HG02938 (cell line): ENCODE measurements at regions not wholly inside any gene's neighbourhood (a gene's known extent, or its start where the extent isn't known, plus 50 kb on each side); places are given as distances from the start of the nearest gene placed in this dataset.
A peak's percentile ranks its signal among the peaks of the same experiment; 100 is the strongest.

ENCODE experiments used
- ATAC-seq: cut with Tn5 transposase; IDR thresholded peaks from one replicate; pipeline ENCODE4 v1.9.1; 2021; ENCODE audit warnings: mild to moderate bottlenecking, moderate library complexity; ENCODE audit not compliant: unreplicated experiment

DNA sequence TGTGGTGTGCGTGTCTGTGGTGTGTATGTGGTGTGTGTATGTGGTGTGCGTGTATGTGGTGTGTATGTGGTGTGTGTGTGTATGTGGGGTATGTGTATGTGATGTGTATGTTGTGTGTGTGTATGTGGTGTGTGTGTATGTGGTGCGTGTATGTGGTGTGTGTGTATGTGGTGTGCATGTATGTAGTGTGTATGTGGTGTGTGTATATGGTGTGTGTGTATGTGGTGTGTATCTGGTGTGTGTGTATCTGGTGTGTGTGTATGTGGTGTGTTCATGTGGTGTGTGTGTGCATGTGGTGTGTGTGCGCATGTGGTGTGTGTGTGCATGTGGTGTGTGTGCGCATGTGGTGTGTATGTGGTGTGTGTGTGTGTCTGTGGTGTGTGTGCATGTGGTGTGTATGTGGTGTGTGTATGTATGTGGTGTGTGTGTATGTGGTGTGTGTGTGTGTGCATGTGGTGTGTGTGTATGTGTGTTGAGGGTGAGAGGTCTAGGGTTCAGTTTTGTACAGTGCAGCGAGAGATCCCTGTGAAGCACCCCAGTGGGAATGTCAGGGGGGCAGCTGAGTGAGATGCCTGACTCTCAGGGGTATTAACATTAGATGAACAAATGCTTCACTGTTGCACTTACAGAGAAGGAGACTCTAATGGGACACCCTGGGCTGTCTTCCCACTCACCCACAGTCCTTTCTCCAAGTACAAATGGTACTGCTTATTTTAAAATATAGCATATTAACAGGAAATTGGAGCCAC lies 61.3 kb upstream of the MEDAG start:
- ATAC-seq, result no peak

DNA sequence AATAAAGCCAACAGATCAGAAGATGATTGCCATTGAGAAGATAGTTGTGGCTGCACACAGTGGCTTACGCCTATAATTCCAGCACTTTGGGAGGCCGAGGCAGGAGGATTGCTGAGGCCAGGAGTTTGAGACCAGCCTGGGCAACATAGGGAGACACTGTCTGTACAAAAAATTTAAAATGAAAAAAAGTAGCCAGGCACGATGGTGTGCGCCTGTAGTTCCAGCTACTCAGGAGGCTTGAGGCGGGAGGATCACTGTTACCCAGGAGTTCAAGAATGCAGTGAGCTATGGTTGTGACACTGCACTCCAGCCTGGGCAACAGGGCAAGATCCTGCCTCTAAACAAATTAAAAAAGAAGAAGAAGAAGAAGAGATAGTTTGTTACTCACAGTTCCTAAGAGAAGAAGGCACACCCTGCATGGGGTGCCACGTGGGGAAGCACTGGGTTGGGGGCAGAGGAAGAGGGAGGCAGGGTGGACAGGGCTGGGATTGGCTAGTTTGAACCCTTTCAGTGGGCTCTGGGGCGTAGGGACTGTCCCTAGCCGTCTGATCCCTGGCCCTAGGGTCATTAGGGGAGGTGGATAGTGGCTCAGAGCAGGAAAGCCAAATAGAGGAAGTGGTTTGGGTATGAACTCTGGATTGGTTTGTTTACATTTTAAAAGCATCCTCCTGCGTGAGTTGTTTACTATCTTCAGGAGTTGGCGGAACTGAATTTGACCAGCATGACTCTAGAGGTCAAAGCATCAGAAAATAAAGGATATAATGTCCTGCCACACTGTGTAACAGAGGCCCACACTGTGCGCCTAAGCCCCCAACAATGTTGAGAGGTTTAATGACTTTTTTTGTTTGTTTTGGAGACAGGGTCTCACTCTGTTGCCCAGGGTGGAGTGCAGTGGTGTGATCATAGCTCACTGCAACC lies 60.5 kb upstream of the MEDAG start:
- ATAC-seq, result no peak

DNA sequence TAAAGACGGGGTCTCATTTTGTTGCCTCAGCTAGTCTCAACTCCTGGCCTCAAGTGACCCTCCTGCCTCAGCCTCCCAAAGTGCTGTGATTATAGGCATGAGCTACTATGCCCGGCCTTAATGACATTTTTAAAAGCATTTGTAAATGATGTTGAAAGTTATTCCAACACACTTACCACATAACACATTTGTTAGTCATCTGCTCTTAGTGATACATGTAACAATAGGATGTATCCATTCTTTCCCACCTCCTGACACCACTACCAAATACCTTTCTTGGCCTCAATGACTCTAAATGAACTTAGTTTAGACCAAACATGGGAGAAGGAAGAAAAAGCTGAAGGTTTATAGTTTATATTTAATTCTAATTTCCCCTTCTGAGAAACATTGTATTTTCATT lies 59.8 kb upstream of the MEDAG start:
- ATAC-seq, result no peak

- ATAC-seq, result no peak
Observed at GRCh38 chr13:30846866-30847265, 59.2 kb upstream of the MEDAG start.

DNA sequence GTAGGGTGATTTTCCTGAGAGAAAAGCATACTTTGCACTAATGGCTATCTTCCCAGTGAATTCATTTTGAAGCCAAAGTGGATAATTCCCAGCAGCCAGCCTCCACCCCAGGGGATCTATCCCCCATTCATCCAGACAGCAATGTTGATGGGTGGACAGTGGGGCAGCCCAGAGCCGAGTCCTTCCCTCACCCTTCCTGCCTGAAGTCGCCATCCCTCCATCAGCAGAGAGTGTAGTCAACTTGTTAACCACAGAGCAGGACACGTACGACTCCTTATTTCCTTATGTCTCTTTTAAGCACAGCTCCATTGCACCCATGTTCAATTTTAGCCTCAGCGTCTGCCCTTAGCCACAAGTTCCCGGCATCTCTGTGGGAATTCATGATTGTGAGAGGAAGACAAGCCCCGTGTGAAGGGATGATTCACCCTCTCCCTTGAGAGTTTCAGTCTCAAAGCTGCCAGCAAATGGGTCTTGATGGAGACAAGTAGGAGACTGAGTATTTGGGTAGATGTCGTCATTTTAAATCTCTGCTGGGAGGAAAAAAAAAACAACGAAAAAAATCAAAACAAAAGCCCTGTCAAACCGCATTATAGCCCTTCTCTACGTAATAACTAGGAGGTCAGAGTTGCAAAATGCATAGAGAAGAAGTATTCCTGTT lies 58.3 kb upstream of the MEDAG start:
- no peak for ATAC-seq

DNA sequence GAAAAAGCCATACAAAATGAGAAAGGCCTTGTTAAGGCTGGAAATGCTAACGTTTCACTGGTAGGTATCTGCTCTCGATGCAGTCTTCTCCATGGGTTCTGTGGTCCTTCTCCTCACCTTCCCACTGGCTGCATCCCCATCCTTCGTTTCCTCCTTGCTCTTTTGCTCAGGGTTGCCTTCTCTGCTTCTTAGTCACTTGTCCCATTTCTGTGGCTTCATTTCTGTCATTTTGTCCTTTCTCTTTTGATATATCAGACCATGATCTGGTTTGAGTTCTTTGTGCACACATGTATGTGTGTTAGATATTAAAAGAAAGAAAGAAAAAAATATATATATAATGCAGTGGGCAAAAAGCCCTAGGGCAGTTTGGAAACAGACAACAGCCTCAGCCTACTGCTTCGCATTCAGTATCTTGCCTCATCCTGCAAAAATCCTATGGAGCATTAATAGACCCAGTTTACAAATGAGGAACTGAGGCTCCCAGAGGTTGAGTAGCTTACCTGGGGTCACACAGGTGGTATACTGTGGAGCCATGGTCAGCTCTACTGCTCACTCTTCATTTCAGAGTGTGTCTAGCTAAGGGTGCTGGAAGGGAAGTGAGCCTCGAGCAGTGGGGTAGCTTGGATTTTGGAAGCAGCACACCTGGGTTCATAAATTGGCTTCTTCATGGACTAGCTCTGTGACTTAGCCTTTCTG lies 57.6 kb upstream of the MEDAG start:
- no peak for ATAC-seq

- no peak for ATAC-seq
Observed at GRCh38 chr13:30849611-30850010, 56.5 kb upstream of the MEDAG start.

DNA sequence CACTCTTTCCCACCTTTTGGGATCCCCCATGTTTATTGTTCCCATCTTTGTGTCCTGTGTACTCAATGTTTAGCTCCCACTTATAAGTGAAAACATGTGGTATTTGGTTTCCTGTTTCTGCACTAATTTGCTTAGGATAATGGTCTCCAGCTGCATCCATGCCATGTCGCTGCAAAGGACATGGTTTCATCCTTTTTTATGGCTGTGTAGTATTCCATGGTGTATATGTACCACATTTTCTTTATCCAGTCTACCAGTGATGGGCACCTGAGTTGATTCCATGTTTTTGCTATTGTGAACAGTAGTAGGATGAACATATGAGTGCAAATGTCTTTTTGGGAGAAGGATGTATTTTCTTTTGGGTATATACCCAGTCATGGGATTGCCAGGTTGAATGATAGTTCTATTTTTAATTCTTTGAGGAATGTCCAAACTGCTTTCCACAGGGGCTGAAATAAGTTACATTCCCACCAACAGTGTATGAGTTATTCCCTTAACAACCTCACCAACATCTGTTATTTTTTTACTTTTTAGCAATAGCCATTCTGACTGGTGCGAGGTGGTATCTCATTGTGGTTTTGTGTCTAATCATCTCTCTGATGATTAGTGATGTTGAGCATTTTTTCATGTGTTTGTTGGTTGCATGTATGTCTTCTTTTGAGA lies 55.7 kb upstream of the MEDAG start:
- no peak for ATAC-seq

DNA sequence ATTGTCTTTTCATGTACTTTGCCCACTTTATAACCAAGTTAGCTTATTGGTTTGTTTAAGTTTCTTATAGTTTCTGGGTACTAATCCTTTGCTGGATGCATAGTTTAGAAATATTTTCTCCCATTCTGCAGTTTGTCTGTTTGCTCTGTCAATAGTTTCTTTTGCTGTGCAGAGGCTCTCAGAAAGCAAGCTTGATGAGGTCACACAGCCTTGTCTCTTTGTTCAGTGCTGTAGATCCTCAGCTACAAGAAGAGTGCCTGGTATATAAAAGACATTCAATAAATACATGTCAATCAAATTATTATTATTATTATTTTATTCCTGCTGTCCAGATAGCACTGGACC lies 55.2 kb upstream of the MEDAG start:
- ATAC-seq, result no peak

GRCh38 chr13:30851697-30852096 lies 54.4 kb upstream of the MEDAG start:
- ATAC-seq, result peak; percentile 87

DNA sequence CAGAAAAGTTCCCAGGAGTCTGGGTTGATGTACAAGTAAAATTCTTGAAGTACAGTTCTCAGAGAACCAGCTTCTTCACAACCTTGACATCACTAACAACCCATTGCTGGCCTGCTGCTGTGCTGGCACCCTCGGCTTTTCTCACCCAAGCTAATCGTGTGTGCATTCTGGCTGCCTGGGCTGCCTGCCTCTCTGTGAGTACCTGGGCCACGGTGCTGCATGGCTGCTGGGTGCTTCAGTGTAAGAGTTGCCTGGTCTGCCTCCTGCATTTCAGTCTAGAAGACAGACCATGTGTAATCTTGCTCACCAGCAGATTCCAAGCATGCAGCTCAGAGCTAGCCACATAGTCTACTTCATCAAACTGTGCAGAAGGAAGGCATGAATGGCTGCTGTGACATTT lies 50.5 kb upstream of the MEDAG start:
- ATAC-seq, result no peak

GRCh38 chr13:30856005-30856790 lies 49.9 kb upstream of the MEDAG start:
- no peak for ATAC-seq
